ENCODE measurements at regions not wholly inside any gene's neighbourhood (a gene's known extent, or its start where the extent isn't known, plus 50 kb on each side); places are given as distances from the start of the nearest gene placed in this dataset.

GRCh38 chr1:234845097-234845660 lies 235.2 kb upstream of the IRF2BP2 start:
- DNase-seq (ENCODE audit: low read depth, low spot score) = no peak

- no peak for DNase-seq (ENCODE audit: low read depth, low spot score)
Observed at GRCh38 chr1:234844479-234845031, 234.6 kb upstream of the IRF2BP2 start.

- DNase-seq (ENCODE audit: low read depth, low spot score) = no peak
Observed at GRCh38 chr1:234843946-234844345, 234.0 kb upstream of the IRF2BP2 start.

- no peak for DNase-seq (ENCODE audit: low read depth, low spot score)
Observed at GRCh38 chr1:234842726-234843641, 233.0 kb upstream of the IRF2BP2 start.

- DNase-seq (ENCODE audit: low read depth, low spot score) = no peak
Observed at GRCh38 chr1:234841710-234842231, 231.8 kb upstream of the IRF2BP2 start.

GRCh38 chr1:234841281-234841680 lies 231.3 kb upstream of the IRF2BP2 start:
- DNase-seq (ENCODE audit: low read depth, low spot score) = no peak

- no peak for DNase-seq (ENCODE audit: low read depth, low spot score)
Observed at GRCh38 chr1:234840843-234841242, 230.9 kb upstream of the IRF2BP2 start.

- no peak for DNase-seq (ENCODE audit: low read depth, low spot score)
Observed at GRCh38 chr1:234840253-234840652, 230.3 kb upstream of the IRF2BP2 start.

GRCh38 chr1:234839663-234840062 lies 229.7 kb upstream of the IRF2BP2 start:
- no peak for DNase-seq (ENCODE audit: low read depth, low spot score)

GRCh38 chr1:234838820-234839219 lies 228.8 kb upstream of the IRF2BP2 start:
- no peak for DNase-seq (ENCODE audit: low read depth, low spot score)

GRCh38 chr1:234838182-234838581 lies 228.2 kb upstream of the IRF2BP2 start:
- DNase-seq (ENCODE audit: low read depth, low spot score) = no peak

GRCh38 chr1:234837713-234838112 lies 227.7 kb upstream of the IRF2BP2 start:
- DNase-seq (ENCODE audit: low read depth, low spot score) = no peak

GRCh38 chr1:234836776-234837357 lies 226.9 kb upstream of the IRF2BP2 start:
- no peak for DNase-seq (ENCODE audit: low read depth, low spot score)

GRCh38 chr1:234836045-234836681 lies 226.2 kb upstream of the IRF2BP2 start:
- DNase-seq (ENCODE audit: low read depth, low spot score) = no peak

GRCh38 chr1:234835239-234835638 lies 225.3 kb upstream of the IRF2BP2 start:
- no peak for DNase-seq (ENCODE audit: low read depth, low spot score)

- no peak for DNase-seq (ENCODE audit: low read depth, low spot score)
Observed at GRCh38 chr1:234833646-234834045, 223.7 kb upstream of the IRF2BP2 start.

- DNase-seq (ENCODE audit: low read depth, low spot score) = no peak
Observed at GRCh38 chr1:234833118-234833517, 223.1 kb upstream of the IRF2BP2 start.

- DNase-seq (ENCODE audit: low read depth, low spot score) = no peak
Observed at GRCh38 chr1:234827656-234828055, 217.7 kb upstream of the IRF2BP2 start.

GRCh38 chr1:234827181-234827580 lies 217.2 kb upstream of the IRF2BP2 start:
- no peak for DNase-seq (ENCODE audit: low read depth, low spot score)

- DNase-seq (ENCODE audit: low read depth, low spot score) = no peak
Observed at GRCh38 chr1:234826352-234826751, 216.4 kb upstream of the IRF2BP2 start.

GRCh38 chr1:234825498-234826165 lies 215.7 kb upstream of the IRF2BP2 start:
- DNase-seq (ENCODE audit: low read depth, low spot score) = no peak
